T-helper 17 cell (primary cell): ENCODE measurements at regions not wholly inside any gene's neighbourhood (a gene's known extent, or its start where the extent isn't known, plus 50 kb on each side); places are given as distances from the start of the nearest gene placed in this dataset.

Source experiments
- ATAC-seq: fragments of 150-1000 bp; cut with Tn5 transposase; 2 replicates; pipeline ENCODE4 v1.10.0; 2021; ENCODE audit warnings: mild to moderate bottlenecking, moderate library complexity
- DNase-seq, 3 donors: peaks; one replicate each; pipeline versions ENCODE4 v3.0.0 to v3.0.0-alpha.2; 2020 to 2021
- H3K9me3 ChIP-seq: one replicate; pipeline ENCODE4 v1.7.0; 2013; ENCODE audit warnings: low read length, mild to moderate bottlenecking; ENCODE audit not compliant: control insufficient read depth, poor library complexity, severe bottlenecking
- H3K27ac Mint-ChIP-seq: one replicate; pipeline ENCODE4 v1.8.0; 2022; ENCODE audit warnings: mild to moderate bottlenecking, moderate library complexity, mixed read lengths
- H3K27me3 Mint-ChIP-seq: one replicate; pipeline ENCODE4 v1.8.0; 2022; ENCODE audit warnings: mixed read lengths
- H3K36me3 Mint-ChIP-seq: one replicate; pipeline ENCODE4 v1.8.0; 2022; ENCODE audit warnings: low read depth, mixed read lengths
- H3K4me1 Mint-ChIP-seq: one replicate; pipeline ENCODE4 v1.8.0; 2022; ENCODE audit warnings: mild to moderate bottlenecking, mixed read lengths
- H3K4me3 Mint-ChIP-seq: one replicate; pipeline ENCODE4 v1.8.0; 2022; ENCODE audit warnings: mild to moderate bottlenecking, moderate library complexity, mixed read lengths

DNA sequence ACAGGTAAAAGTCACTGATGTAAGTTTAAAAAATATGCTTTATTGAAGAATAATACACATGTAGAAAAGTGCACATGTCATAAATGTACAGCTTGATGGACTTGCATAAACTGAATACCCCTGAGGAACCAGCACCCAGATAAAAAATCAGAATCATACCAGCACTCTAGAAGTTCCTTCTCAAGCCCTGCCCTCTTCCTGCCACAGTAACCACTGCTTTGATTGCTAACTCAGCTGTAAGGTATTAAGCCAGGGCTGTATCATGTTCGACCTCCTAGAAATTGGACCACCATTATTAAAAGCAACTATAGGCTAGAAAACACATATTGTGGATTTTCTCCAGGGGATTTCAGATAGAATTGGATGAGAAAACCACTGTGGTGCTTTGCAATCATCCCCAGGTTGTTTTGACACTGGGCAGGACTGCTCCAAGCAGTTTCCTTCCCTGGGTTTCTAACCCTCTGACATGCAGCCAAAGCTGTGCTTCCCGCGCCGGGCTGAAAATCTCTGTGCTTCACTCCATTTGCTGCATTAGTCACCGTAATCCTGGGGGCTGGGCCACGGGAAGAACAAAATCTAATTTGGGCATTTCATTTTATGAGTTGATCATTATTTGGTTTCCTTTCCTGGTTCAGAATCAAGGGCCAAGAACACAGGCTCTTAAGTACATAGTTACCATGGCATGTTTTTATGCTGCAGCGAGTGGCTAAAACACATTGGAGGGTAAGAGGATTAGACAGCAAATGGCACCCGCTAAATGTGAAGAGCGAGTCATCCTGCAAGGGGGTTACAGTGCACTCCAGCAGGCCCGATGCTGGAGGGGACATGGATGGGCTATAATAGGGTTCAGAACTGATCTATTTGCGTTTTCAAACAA lies 139.4 kb upstream of the IL12B start:
- Mint-ChIP-seq H3K36me3 (no peaks in the 10 kb centered on the region), H3K27me3 (no peaks in the 10 kb centered on the region), H3K27ac (peak overlapping the region; percentile 39), H3K4me1 (peaks cover 26% of the 10 kb centered on the region), H3K4me3 (peak overlapping the region; percentile 82)
- DNase-seq (no peak), ATAC-seq (peak; percentile 98)
- H3K9me3 ChIP-seq = no peaks in the 10 kb centered on the region

DNA sequence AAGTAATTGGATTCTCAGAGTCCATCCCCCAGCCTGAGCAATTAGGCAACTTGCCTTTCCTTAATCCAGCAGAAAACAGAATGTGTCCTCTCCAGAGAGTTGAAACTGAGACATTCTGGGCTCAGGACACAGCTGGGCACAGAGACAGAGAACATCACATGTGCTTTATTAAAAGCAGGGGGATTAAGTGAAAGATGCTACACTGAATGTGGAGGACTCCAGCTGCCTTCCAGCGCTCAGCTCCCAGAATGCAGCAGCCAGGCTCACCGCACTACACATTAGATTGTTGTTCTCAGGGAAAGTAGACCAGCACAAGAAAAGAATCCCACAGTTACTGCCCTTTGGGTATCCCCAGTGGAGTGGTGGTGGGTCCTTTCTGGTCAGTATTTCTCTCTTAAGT lies 141.6 kb upstream of the IL12B start:
- peaks cover 26% of the 10 kb centered on the region for H3K4me1 Mint-ChIP-seq
- H3K36me3 Mint-ChIP-seq = peaks cover 2% of the 10 kb centered on the region
- no peak overlapping the region for H3K27ac Mint-ChIP-seq
- no peak overlapping the region for H3K4me3 Mint-ChIP-seq
- no peak for ATAC-seq
- no peaks in the 10 kb centered on the region for H3K9me3 ChIP-seq
- H3K27me3 Mint-ChIP-seq = no peaks in the 10 kb centered on the region
- no peak for DNase-seq

- peaks cover 14% of the 10 kb centered on the region for H3K4me1 Mint-ChIP-seq
- no peaks in the 10 kb centered on the region for H3K9me3 ChIP-seq
- no peak overlapping the region for H3K4me3 Mint-ChIP-seq
Observed at GRCh38 chr5:159475026-159475425, 144.7 kb upstream of the IL12B start.

GRCh38 chr5:159478950-159479349 lies 148.7 kb upstream of the IL12B start:
- peak overlapping the region; percentile 39 for H3K4me3 Mint-ChIP-seq
- H3K36me3 Mint-ChIP-seq = peaks cover 2% of the 10 kb centered on the region
- H3K4me1 Mint-ChIP-seq = peaks cover 11% of the 10 kb centered on the region
- DNase-seq = no peak
- H3K27me3 Mint-ChIP-seq = no peaks in the 10 kb centered on the region
- ATAC-seq = peak; percentile 54
- H3K27ac Mint-ChIP-seq = no peak overlapping the region
- H3K9me3 ChIP-seq = no peaks in the 10 kb centered on the region

More at GRCh38 chr5:159475026-159475425, 144.7 kb upstream of the IL12B start:
- Mint-ChIP-seq H3K27me3 (no peaks in the 10 kb centered on the region), H3K27ac (no peak overlapping the region), H3K36me3 (peaks cover 2% of the 10 kb centered on the region)
- ATAC-seq = no peak
- DNase-seq = no peak

DNA sequence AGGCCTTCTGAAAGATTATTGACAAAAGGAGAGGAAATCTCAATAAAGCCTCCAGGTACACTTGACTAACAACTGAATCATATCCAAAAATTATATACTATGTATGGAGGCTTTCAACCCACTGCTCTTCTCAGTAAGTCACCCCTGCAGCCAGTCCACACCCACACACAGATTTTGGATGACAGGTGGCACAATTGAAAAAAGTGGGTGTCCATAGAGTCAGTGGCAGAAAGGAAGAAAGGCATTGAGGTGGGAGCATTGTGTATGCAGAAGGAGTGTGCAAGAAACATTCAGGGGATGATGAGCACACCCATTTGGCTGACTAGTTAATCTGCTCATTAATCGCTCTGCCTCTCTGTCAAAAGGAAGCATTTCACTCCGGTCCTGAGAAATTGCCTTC lies 150.6 kb upstream of the IL12B start:
- Mint-ChIP-seq H3K4me1 (peaks cover 15% of the 10 kb centered on the region), H3K4me3 (no peak overlapping the region), H3K27ac (peak overlapping the region; percentile 21), H3K36me3 (peaks cover 2% of the 10 kb centered on the region), H3K27me3 (peaks cover 8% of the 10 kb centered on the region)
- no peaks in the 10 kb centered on the region for H3K9me3 ChIP-seq
- ATAC-seq (no peak), DNase-seq (no peak)

DNA sequence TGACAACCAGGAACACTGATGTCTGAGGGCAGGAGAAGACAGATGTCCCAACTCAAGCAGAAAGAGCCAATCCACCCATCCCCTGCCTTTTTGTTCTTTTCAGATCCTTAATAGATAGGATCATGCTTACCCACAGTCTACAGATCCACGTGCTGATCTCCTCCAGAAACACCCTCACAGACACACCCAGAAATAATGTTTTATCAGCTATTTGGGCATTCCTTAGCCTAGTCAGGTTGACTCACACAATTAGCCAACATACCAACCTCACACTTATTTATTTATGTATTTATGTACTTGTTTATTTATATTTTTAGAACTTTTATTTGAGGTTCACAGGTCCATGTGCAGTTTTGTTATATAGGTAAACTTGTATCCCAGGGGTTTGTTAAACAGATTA lies 151.5 kb upstream of the IL12B start:
- Mint-ChIP-seq H3K36me3 (no peaks in the 10 kb centered on the region), H3K4me3 (no peak overlapping the region), H3K27ac (no peak overlapping the region), H3K27me3 (peaks cover 8% of the 10 kb centered on the region), H3K4me1 (peaks cover 15% of the 10 kb centered on the region)
- H3K9me3 ChIP-seq = no peaks in the 10 kb centered on the region
- ATAC-seq (no peak), DNase-seq (no peak)

DNA sequence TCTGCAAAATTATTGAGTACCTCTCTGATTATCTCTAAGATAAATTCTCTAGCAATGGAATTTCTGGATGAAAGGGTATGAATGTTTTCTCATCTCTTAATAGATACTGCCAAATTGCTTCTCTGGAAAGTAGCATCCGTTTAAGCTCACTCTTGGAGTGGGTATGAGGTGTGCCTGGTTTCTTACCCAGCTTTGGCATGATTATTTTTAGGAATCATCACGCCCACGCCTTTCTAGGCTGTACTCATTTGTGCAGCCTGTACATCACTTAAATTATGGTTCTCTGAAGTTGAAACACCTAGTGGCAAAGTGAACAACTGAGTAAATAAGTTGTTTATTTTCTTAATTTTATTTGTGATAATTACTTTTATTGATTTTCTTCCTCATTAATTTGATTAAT lies 156.5 kb upstream of the IL12B start:
- H3K4me1 Mint-ChIP-seq = peaks cover 8% of the 10 kb centered on the region
- no peak overlapping the region for H3K27ac Mint-ChIP-seq
- ATAC-seq (no peak), DNase-seq (no peak)
- H3K36me3 Mint-ChIP-seq = no peaks in the 10 kb centered on the region
- H3K4me3 Mint-ChIP-seq = no peak overlapping the region
- H3K9me3 ChIP-seq = no peaks in the 10 kb centered on the region
- peaks cover 8% of the 10 kb centered on the region for H3K27me3 Mint-ChIP-seq

DNA sequence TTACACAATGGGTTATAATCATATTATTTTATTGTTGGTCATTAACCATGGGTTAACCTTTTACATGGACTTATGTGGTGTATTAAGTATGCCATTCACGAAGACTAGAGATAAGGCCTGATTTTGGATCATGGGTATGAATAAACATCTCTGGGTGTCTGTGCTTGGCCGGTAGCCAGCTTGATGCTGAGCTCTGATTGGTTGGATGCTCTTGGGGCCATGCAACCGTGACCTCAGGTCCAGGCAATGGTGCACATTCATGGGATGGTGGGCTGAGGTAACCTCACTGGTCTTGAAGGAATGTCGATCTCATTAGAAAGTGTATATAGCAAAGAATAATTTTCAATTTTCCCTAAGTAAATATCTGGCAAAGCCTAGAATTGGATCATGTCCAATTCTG lies 158.2 kb upstream of the IL12B start:
- no peak for ATAC-seq
- Mint-ChIP-seq H3K36me3 (no peaks in the 10 kb centered on the region), H3K27ac (no peak overlapping the region), H3K4me3 (no peak overlapping the region), H3K4me1 (peaks cover 9% of the 10 kb centered on the region), H3K27me3 (peaks cover 8% of the 10 kb centered on the region)
- no peak for DNase-seq
- H3K9me3 ChIP-seq = no peaks in the 10 kb centered on the region

- H3K9me3 ChIP-seq = peaks cover 5% of the 10 kb centered on the region
- peaks cover 9% of the 10 kb centered on the region for H3K4me1 Mint-ChIP-seq
- H3K27me3 Mint-ChIP-seq = peaks cover 12% of the 10 kb centered on the region
- no peak overlapping the region for H3K4me3 Mint-ChIP-seq
- H3K36me3 Mint-ChIP-seq = no peaks in the 10 kb centered on the region
- H3K27ac Mint-ChIP-seq = no peak overlapping the region
- ATAC-seq (no peak), DNase-seq (no peak)
Observed at GRCh38 chr5:159489779-159490178, 159.5 kb upstream of the IL12B start.

GRCh38 chr5:159490507-159490906 lies 160.2 kb upstream of the IL12B start:
- peaks cover 4% of the 10 kb centered on the region for H3K36me3 Mint-ChIP-seq
- peaks cover 5% of the 10 kb centered on the region for H3K9me3 ChIP-seq
- no peak overlapping the region for H3K4me3 Mint-ChIP-seq
- H3K27me3 Mint-ChIP-seq = peaks cover 15% of the 10 kb centered on the region
- ATAC-seq (no peak), DNase-seq (no peak)
- peaks cover 9% of the 10 kb centered on the region for H3K4me1 Mint-ChIP-seq
- no peak overlapping the region for H3K27ac Mint-ChIP-seq

- H3K9me3 ChIP-seq = peaks cover 5% of the 10 kb centered on the region
- no peak for ATAC-seq
- H3K27me3 Mint-ChIP-seq = peaks cover 15% of the 10 kb centered on the region
- no peak for DNase-seq
- H3K36me3 Mint-ChIP-seq = peaks cover 4% of the 10 kb centered on the region
- H3K4me1 Mint-ChIP-seq = peaks cover 3% of the 10 kb centered on the region
- H3K27ac Mint-ChIP-seq = no peak overlapping the region
- no peak overlapping the region for H3K4me3 Mint-ChIP-seq
Observed at GRCh38 chr5:159493696-159494095, 163.4 kb upstream of the IL12B start.

GRCh38 chr5:159496773-159497172 lies 166.5 kb upstream of the IL12B start:
- Mint-ChIP-seq H3K4me1 (peaks cover 3% of the 10 kb centered on the region), H3K4me3 (no peak overlapping the region), H3K36me3 (peaks cover 5% of the 10 kb centered on the region), H3K27me3 (peaks cover 15% of the 10 kb centered on the region), H3K27ac (no peak overlapping the region)
- no peak for DNase-seq
- ATAC-seq = no peak
- peaks cover 5% of the 10 kb centered on the region for H3K9me3 ChIP-seq

- ATAC-seq (no peak), DNase-seq (no peak)
- Mint-ChIP-seq H3K27me3 (peaks cover 15% of the 10 kb centered on the region), H3K4me1 (peaks cover 3% of the 10 kb centered on the region), H3K4me3 (no peak overlapping the region), H3K36me3 (peaks cover 5% of the 10 kb centered on the region), H3K27ac (no peak overlapping the region)
- H3K9me3 ChIP-seq = peaks cover 5% of the 10 kb centered on the region
Observed at GRCh38 chr5:159497221-159497620, 166.9 kb upstream of the IL12B start.

- Mint-ChIP-seq H3K36me3 (peaks cover 5% of the 10 kb centered on the region), H3K4me1 (no peaks in the 10 kb centered on the region), H3K27me3 (peaks cover 15% of the 10 kb centered on the region), H3K4me3 (no peak overlapping the region), H3K27ac (no peak overlapping the region)
- H3K9me3 ChIP-seq = peaks cover 5% of the 10 kb centered on the region
- DNase-seq (no peak), ATAC-seq (no peak)
Observed at GRCh38 chr5:159498630-159499029, 168.3 kb upstream of the IL12B start.
